ENCODE measurements at regions not wholly inside any gene's neighbourhood (a gene's known extent, or its start where the extent isn't known, plus 50 kb on each side); places are given as distances from the start of the nearest gene placed in this dataset.

GRCh38 chr2:37773371-37774130 lies 102.1 kb upstream of the CDC42EP3 start:
- no peak for TF ChIP-seq CTCF (conservative IDR thresholded peaks at IDR 0.05; ENCODE audit: low read length)
- no peak for TF ChIP-seq EZH2phosphoT487 (IDR thresholded peaks at IDR 0.05; ENCODE audit: borderline replicate concordance)

Measured in Loucy (cell line).